ENCODE measurements at regions not wholly inside any gene's neighbourhood (a gene's known extent, or its start where the extent isn't known, plus 50 kb on each side); places are given as distances from the start of the nearest gene placed in this dataset.

GRCh38 chr17:33811004-33811760 is 443.9 kb upstream of the CCL2 start:
- no CpG with 5 or more reads among the region's 7 CpGs for WGBS, 2 experiments (ENCODE audit: extremely low coverage in 2 of 2, insufficient read length in 1 of 2)
- no peak overlapping the region for H3K4ac ChIP-seq (ENCODE audit: low read depth, low read length)
- H2BK120ac ChIP-seq (ENCODE audit: low read depth, low read length): no peak overlapping the region
- no peak overlapping the region for H2BK15ac ChIP-seq (ENCODE audit: low read depth, low read length)
- no peak overlapping the region for H3K14ac ChIP-seq (replicated peaks; ENCODE audit: low read depth, low read length)
- ATAC-seq (ENCODE audit: low read depth) (no peak), DNase-seq (no peak)
- no peak overlapping the region for H3K27ac ChIP-seq (ENCODE audit: insufficient read depth, low read length)
- CTCF ChIA-PET: no interaction called here
- H3K9me3 ChIP-seq (ENCODE audit: control insufficient read depth, insufficient read depth, low read length): no peaks in the 10 kb centered on the region
- no peak overlapping the region for H2AK9ac ChIP-seq (replicated peaks; ENCODE audit: low read depth, low read length, poor library complexity)
- H3K9me1 ChIP-seq (ENCODE audit: insufficient read depth, low read length): no peaks in the 10 kb centered on the region
- intact Hi-C loops (cut with micrococcal nuclease) (no loop called here), dilution Hi-C loops (cut with HindIII; ENCODE audit: low sequenced_read_pairs, unreplicated experiment) (no loop called here), in situ Hi-C loops (cut with MboI; ENCODE audit: low sequenced_read_pairs) (no loop called here)
- H4K20me1 ChIP-seq (ENCODE audit: insufficient read depth, low read length): no peaks in the 10 kb centered on the region
- H4K8ac ChIP-seq (ENCODE audit: low read depth in 2 of 2, low read length in 2 of 2): no peak overlapping the region
- H3K56ac ChIP-seq (ENCODE audit: extremely low read depth, insufficient read depth, low read length): no peak overlapping the region
- H2AK5ac ChIP-seq (ENCODE audit: low read depth, low read length): no peak overlapping the region
- no peak overlapping the region for H4K5ac ChIP-seq (ENCODE audit: low read depth, low read length)
- H3K36me3 ChIP-seq (ENCODE audit: control insufficient read depth, insufficient read depth, low read length): no peaks in the 10 kb centered on the region
- H3K4me2 ChIP-seq (ENCODE audit: low read depth, low read length): no peak overlapping the region
- no peak overlapping the region for H2BK5ac ChIP-seq (ENCODE audit: low read depth, low read length, poor library complexity, severe bottlenecking)
- no peaks in the 10 kb centered on the region for H3K4me1 ChIP-seq (ENCODE audit: control insufficient read depth, insufficient read depth, low read length)
- TF ChIP-seq USF2 (IDR thresholded peaks at IDR 0.05; ENCODE audit: low read depth, low read length) (no peak), MAFK (IDR thresholded peaks at IDR 0.05; ENCODE audit: low read depth, low read length) (no peak), POLR2A (IDR thresholded peaks at IDR 0.05; ENCODE audit: low read depth, low read length) (no peak), CHD1 (IDR thresholded peaks at IDR 0.05; ENCODE audit: low read depth, low read length) (no peak), ELK1 (IDR thresholded peaks at IDR 0.05; ENCODE audit: borderline replicate concordance, low read depth, low read length) (no peak), RCOR1 (IDR thresholded peaks at IDR 0.05; ENCODE audit: insufficient replicate concordance, low read length) (no peak), NFE2L2 (IDR thresholded peaks at IDR 0.05; ENCODE audit: low read depth, low read length) (no peak), SMC3 (IDR thresholded peaks at IDR 0.05; ENCODE audit: low read depth, low read length) (no peak)
- no peak overlapping the region for H3K9ac ChIP-seq (ENCODE audit: low read depth, low read length)
- H3K4me3 ChIP-seq (ENCODE audit: insufficient read depth, low read depth, low read length): no peak overlapping the region
- BruUV-seq (replicated peaks): no TSS peak
- POLR2A ChIA-PET (ENCODE audit: unreplicated experiment): no interaction called here
- H3K27me3 ChIP-seq (ENCODE audit: control insufficient read depth, insufficient read depth, low read length): no peaks in the 10 kb centered on the region
- H3K23ac ChIP-seq (ENCODE audit: low read depth, low read length): no peak overlapping the region
- no peak overlapping the region for H2BK20ac ChIP-seq (ENCODE audit: low read depth, low read length)
- H3K79me1 ChIP-seq (ENCODE audit: low read depth in 1 of 2, low read length in 2 of 2): no peaks in the 10 kb centered on the region
- no peak overlapping the region for H3K18ac ChIP-seq (ENCODE audit: low read depth, low read length)
- H2AFZ ChIP-seq (replicated peaks; ENCODE audit: low read length, poor library complexity): no peak overlapping the region
- no peak overlapping the region for H4K91ac ChIP-seq (ENCODE audit: insufficient read depth, low read depth, low read length)

Data from IMR-90 (cell line).